Osteoblast (primary cell): ENCODE measurements at regions not wholly inside any gene's neighbourhood (a gene's known extent, or its start where the extent isn't known, plus 50 kb on each side); places are given as distances from the start of the nearest gene placed in this dataset.

Experiments used
- DNase-seq: peaks from one replicate; pipeline ENCODE4 v3.0.0; 2011; ENCODE audit warnings: low spot score, mixed read lengths; ENCODE audit not compliant: insufficient read length; ENCODE audit errors: missing footprints
- H2AFZ ChIP-seq: 2 replicates; pipeline ENCODE4 v1.6.0; 2011; ENCODE audit warnings: mild to moderate bottlenecking, low read length
- H3K27ac ChIP-seq: 2 replicates; pipeline ENCODE4 v1.5.1; 2011; ENCODE audit warnings: mild to moderate bottlenecking, low read depth, low read length, moderate library complexity
- H3K27me3 ChIP-seq: 2 replicates; pipeline ENCODE4 v1.6.0; 2012; ENCODE audit warnings: mild to moderate bottlenecking, control low read depth, inconsistent platforms, low read length, moderate library complexity; ENCODE audit not compliant: insufficient read depth
- H3K36me3 ChIP-seq: 2 replicates; pipeline ENCODE4 v1.5.1; 2011; ENCODE audit warnings: mild to moderate bottlenecking, low read length, control low read depth, moderate library complexity; ENCODE audit not compliant: insufficient read depth
- H3K4me1 ChIP-seq: 2 replicates; pipeline ENCODE4 v1.5.1; 2011; ENCODE audit warnings: mild to moderate bottlenecking, low read length, control low read depth, moderate library complexity; ENCODE audit not compliant: insufficient read depth
- H3K4me2 ChIP-seq: 2 replicates; pipeline ENCODE4 v1.6.0; 2011; ENCODE audit warnings: mild to moderate bottlenecking, low read length; ENCODE audit not compliant: insufficient read depth
- H3K4me3 ChIP-seq: fragments of 200-600 bp; sonication (generic); 3 replicates; pipeline ENCODE4 v1.5.1; 2012; ENCODE audit warnings: mild to moderate bottlenecking, low read length, inconsistent platforms; ENCODE audit not compliant: insufficient read depth
- H3K79me2 ChIP-seq: 2 replicates; pipeline ENCODE4 v1.6.0; 2012; ENCODE audit warnings: mild to moderate bottlenecking, low read length, control low read depth, inconsistent platforms; ENCODE audit not compliant: insufficient read depth
- H3K9me3 ChIP-seq: 2 replicates; pipeline ENCODE4 v1.5.1; 2011; ENCODE audit warnings: low read depth, low read length, control low read depth
- H4K20me1 ChIP-seq: 2 replicates; pipeline ENCODE4 v1.6.0; 2012; ENCODE audit warnings: mild to moderate bottlenecking, low read length, control low read depth; ENCODE audit not compliant: insufficient read depth
- TF ChIP-seq, protein P1 (sequence below): IDR thresholded peaks from 2 replicates; pipeline ENCODE4 v1.5.1; 2011; ENCODE audit warnings: mild to moderate bottlenecking, low read depth, low read length, moderate library complexity; ENCODE audit errors: extremely low read depth

GRCh38 chr4:36489798-36490197, 208.4 kb downstream of the DTHD1 start:
- no peak for DNase-seq
- Histone ChIP-seq H3K27ac (no peak overlapping the region), H3K36me3 (no peaks in the 10 kb centered on the region), H3K4me3 (no peak overlapping the region), H3K4me2 (no peak overlapping the region), H2AFZ (no peak overlapping the region), H3K27me3 (no peaks in the 10 kb centered on the region), H3K79me2 (no peaks in the 10 kb centered on the region), H4K20me1 (no peaks in the 10 kb centered on the region), H3K4me1 (no peaks in the 10 kb centered on the region), H3K9me3 (peaks cover 3% of the 10 kb centered on the region)
- TF ChIP-seq, protein P1, sequence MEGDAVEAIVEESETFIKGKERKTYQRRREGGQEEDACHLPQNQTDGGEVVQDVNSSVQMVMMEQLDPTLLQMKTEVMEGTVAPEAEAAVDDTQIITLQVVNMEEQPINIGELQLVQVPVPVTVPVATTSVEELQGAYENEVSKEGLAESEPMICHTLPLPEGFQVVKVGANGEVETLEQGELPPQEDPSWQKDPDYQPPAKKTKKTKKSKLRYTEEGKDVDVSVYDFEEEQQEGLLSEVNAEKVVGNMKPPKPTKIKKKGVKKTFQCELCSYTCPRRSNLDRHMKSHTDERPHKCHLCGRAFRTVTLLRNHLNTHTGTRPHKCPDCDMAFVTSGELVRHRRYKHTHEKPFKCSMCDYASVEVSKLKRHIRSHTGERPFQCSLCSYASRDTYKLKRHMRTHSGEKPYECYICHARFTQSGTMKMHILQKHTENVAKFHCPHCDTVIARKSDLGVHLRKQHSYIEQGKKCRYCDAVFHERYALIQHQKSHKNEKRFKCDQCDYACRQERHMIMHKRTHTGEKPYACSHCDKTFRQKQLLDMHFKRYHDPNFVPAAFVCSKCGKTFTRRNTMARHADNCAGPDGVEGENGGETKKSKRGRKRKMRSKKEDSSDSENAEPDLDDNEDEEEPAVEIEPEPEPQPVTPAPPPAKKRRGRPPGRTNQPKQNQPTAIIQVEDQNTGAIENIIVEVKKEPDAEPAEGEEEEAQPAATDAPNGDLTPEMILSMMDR, result no peak

GRCh38 chr4:36492041-36492440, 210.6 kb downstream of the DTHD1 start:
- Histone ChIP-seq H3K4me3 (no peak overlapping the region), H3K4me2 (no peak overlapping the region), H3K36me3 (no peaks in the 10 kb centered on the region), H3K4me1 (no peaks in the 10 kb centered on the region), H2AFZ (no peak overlapping the region), H3K9me3 (peaks cover 3% of the 10 kb centered on the region), H3K27ac (no peak overlapping the region), H3K27me3 (no peaks in the 10 kb centered on the region), H4K20me1 (no peaks in the 10 kb centered on the region), H3K79me2 (no peaks in the 10 kb centered on the region)
- no peak for DNase-seq
- TF ChIP-seq, protein P1, result no peak

- TF ChIP-seq, protein P1, result no peak
- H3K27me3 ChIP-seq, result no peaks in the 10 kb centered on the region
- H2AFZ ChIP-seq, result no peak overlapping the region
- no peak overlapping the region for H3K4me3 ChIP-seq
- H3K36me3 ChIP-seq, result no peaks in the 10 kb centered on the region
- H3K4me2 ChIP-seq, result no peak overlapping the region
- H4K20me1 ChIP-seq, result no peaks in the 10 kb centered on the region
- no peaks in the 10 kb centered on the region for H3K79me2 ChIP-seq
- DNase-seq, result no peak
- H3K9me3 ChIP-seq, result peaks cover 3% of the 10 kb centered on the region
- no peak overlapping the region for H3K27ac ChIP-seq
- no peaks in the 10 kb centered on the region for H3K4me1 ChIP-seq
These were observed 211.2 kb downstream of the DTHD1 start for GRCh38 chr4:36492590-36492989.

DNA sequence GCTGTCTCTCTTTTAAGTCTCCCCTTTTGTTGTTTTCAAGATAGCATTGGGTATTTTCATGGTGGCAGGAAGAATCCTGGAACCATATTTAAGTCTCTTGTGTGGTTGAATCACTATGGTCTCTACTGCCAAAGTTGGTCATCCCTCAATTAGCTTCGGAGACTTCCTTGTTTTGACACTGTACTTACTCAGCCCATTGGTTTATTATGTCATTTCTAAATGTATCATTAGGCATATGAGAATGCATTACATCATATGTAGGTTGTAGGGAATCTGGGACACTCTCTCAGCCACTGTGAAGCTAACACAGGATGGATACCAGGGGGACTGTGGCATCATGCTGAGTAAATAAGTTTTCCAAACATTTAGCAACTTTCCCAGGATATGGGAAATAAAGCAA, 211.8 kb downstream of the DTHD1 start:
- Histone ChIP-seq H3K79me2 (no peaks in the 10 kb centered on the region), H3K4me3 (no peak overlapping the region), H3K4me2 (no peak overlapping the region), H3K9me3 (peaks cover 3% of the 10 kb centered on the region), H2AFZ (no peak overlapping the region), H3K36me3 (no peaks in the 10 kb centered on the region), H3K27ac (no peak overlapping the region), H4K20me1 (no peaks in the 10 kb centered on the region), H3K4me1 (no peaks in the 10 kb centered on the region), H3K27me3 (no peaks in the 10 kb centered on the region)
- DNase-seq, result no peak
- TF ChIP-seq, protein P1, result no peak
